ENCODE measurements at regions not wholly inside any gene's neighbourhood (a gene's known extent, or its start where the extent isn't known, plus 50 kb on each side); places are given as distances from the start of the nearest gene placed in this dataset.

DNA sequence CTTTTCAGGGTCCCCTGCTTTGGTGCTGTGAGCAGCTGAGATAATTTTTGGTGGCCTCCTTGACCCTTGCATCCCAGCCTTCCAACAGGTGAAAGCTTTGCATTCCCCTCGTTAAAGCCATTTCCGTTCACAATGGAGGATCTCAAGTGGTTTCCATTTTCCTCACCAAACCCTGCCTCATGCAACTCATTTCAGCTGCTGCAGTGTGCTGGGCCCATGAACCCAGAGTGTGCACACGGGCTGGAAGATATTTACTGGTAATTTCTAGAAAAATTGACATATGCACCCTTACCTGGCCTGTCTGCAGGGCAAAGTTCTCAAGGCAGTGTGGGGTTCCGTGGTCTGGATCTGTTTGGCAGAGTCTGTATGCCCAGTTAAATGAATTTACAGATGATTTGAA, 246.8 kb upstream of the HS6ST1 start:
- TF ChIP-seq, protein P1, sequence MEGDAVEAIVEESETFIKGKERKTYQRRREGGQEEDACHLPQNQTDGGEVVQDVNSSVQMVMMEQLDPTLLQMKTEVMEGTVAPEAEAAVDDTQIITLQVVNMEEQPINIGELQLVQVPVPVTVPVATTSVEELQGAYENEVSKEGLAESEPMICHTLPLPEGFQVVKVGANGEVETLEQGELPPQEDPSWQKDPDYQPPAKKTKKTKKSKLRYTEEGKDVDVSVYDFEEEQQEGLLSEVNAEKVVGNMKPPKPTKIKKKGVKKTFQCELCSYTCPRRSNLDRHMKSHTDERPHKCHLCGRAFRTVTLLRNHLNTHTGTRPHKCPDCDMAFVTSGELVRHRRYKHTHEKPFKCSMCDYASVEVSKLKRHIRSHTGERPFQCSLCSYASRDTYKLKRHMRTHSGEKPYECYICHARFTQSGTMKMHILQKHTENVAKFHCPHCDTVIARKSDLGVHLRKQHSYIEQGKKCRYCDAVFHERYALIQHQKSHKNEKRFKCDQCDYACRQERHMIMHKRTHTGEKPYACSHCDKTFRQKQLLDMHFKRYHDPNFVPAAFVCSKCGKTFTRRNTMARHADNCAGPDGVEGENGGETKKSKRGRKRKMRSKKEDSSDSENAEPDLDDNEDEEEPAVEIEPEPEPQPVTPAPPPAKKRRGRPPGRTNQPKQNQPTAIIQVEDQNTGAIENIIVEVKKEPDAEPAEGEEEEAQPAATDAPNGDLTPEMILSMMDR (IDR thresholded peaks at IDR 0.05) = no peak
- no peak for TF ChIP-seq POLR2A (IDR thresholded peaks at IDR 0.05)

All from testis (tissue), 2 donors.